ENCODE measurements at regions not wholly inside any gene's neighbourhood (a gene's known extent, or its start where the extent isn't known, plus 50 kb on each side); places are given as distances from the start of the nearest gene placed in this dataset.
A peak's percentile ranks its signal among the peaks of the same experiment; 100 is the strongest.

- no peak for TF ChIP-seq POLR2A (IDR thresholded peaks at IDR 0.05)
- no peak for TF ChIP-seq CTCF (IDR thresholded peaks at IDR 0.05)
- peak in 1 of 7 donors; percentile 4 for DNase-seq
- intact Hi-C loops (cut with DNase I) = no loop called here
- Histone ChIP-seq H3K4me3 (no peak overlapping the region), H3K4me1 (replicated peaks in 1 of 2) (no peaks in the 10 kb centered on the region), H3K36me3 (replicated peaks in 1 of 2) (no peaks in the 10 kb centered on the region), H3K27me3 (no peaks in the 10 kb centered on the region), H3K9me3 (replicated peaks in 1 of 3) (no peaks in the 10 kb centered on the region), H3K27ac (no peak overlapping the region)
- WGBS, 4 donors = 64 to 79% (median 75%) methylated on average over 4 of the region's 4 CpGs
Measured at GRCh38 chr19:31015778-31016177, 333.5 kb downstream of the TSHZ3 start.

- no peak overlapping the region for H3K27ac ChIP-seq
- DNase-seq = no peak
- H3K9me3 ChIP-seq (replicated peaks in 1 of 3) = no peaks in the 10 kb centered on the region
- H3K27me3 ChIP-seq = no peaks in the 10 kb centered on the region
- no peak for TF ChIP-seq POLR2A (IDR thresholded peaks at IDR 0.05)
- no peak for TF ChIP-seq CTCF (IDR thresholded peaks at IDR 0.05)
- H3K36me3 ChIP-seq (replicated peaks in 1 of 2) = no peaks in the 10 kb centered on the region
- no peak overlapping the region for H3K4me3 ChIP-seq
- intact Hi-C loops (cut with DNase I) = no loop called here
- no peaks in the 10 kb centered on the region for H3K4me1 ChIP-seq (replicated peaks in 1 of 2)
Measured at GRCh38 chr19:31014668-31015067, 334.6 kb downstream of the TSHZ3 start.

GRCh38 chr19:31013384-31014020 lies 335.7 kb downstream of the TSHZ3 start:
- Histone ChIP-seq H3K9me3 (replicated peaks in 1 of 3) (no peaks in the 10 kb centered on the region), H3K4me3 (no peak overlapping the region), H3K4me1 (replicated peaks in 1 of 2) (no peaks in the 10 kb centered on the region), H3K27me3 (no peaks in the 10 kb centered on the region), H3K27ac (no peak overlapping the region), H3K36me3 (replicated peaks in 1 of 2) (no peaks in the 10 kb centered on the region)
- DNase-seq = no peak
- intact Hi-C loops (cut with DNase I) = no loop called here
- no peak for TF ChIP-seq CTCF (IDR thresholded peaks at IDR 0.05)
- no peak for TF ChIP-seq POLR2A (IDR thresholded peaks at IDR 0.05)
- WGBS, 4 donors = 49 to 64% (median 54%) methylated on average over 5 of the region's 5 CpGs

- no peaks in the 10 kb centered on the region for H3K27me3 ChIP-seq
- TF ChIP-seq POLR2A (IDR thresholded peaks at IDR 0.05) (no peak), CTCF (IDR thresholded peaks at IDR 0.05) (no peak)
- H3K4me3 ChIP-seq = no peak overlapping the region
- no peaks in the 10 kb centered on the region for H3K36me3 ChIP-seq (replicated peaks in 1 of 2)
- 38 to 53% (median 42%) methylated on average over 8 to 12 of the region's 12 CpGs for WGBS, 4 donors
- peak in 4 of 7 donors; percentile 23 to 58 (median 36) for DNase-seq
- H3K9me3 ChIP-seq (replicated peaks in 1 of 3) = no peaks in the 10 kb centered on the region
- H3K27ac ChIP-seq = no peak overlapping the region
- intact Hi-C loops (cut with DNase I) = no loop called here
- H3K4me1 ChIP-seq (replicated peaks in 1 of 2) = no peaks in the 10 kb centered on the region
Measured at GRCh38 chr19:31002518-31003244, 346.6 kb downstream of the TSHZ3 start.

All from adrenal gland (tissue), 9 donors.